Trophoblast cell (in vitro differentiated cells and primary cell): ENCODE measurements at regions not wholly inside any gene's neighbourhood (a gene's known extent, or its start where the extent isn't known, plus 50 kb on each side); places are given as distances from the start of the nearest gene placed in this dataset.
A peak's percentile ranks its signal among the peaks of the same experiment; 100 is the strongest.

Experiments used
- DNase-seq, 2 donors: peaks; one replicate each; pipeline ENCODE4 v3.0.0-alpha.2; 2016
- H2AFZ ChIP-seq: 2 replicates; pipeline ENCODE4 v1.6.1; 2013; ENCODE audit warnings: low read length, moderate library complexity, mild to moderate bottlenecking; ENCODE audit not compliant: insufficient read depth, poor library complexity
- H2AK5ac ChIP-seq: 2 replicates; pipeline ENCODE4 v1.6.1; 2013; ENCODE audit warnings: mild to moderate bottlenecking, low read length
- H2BK120ac ChIP-seq: 2 replicates; pipeline ENCODE4 v1.6.1; 2013; ENCODE audit warnings: low read length, mild to moderate bottlenecking, moderate library complexity; ENCODE audit not compliant: insufficient read depth, poor library complexity
- H2BK12ac ChIP-seq: 2 replicates; pipeline ENCODE4 v1.6.1; 2013; ENCODE audit warnings: mild to moderate bottlenecking, low read length, moderate library complexity
- H2BK5ac ChIP-seq: 2 replicates; pipeline ENCODE4 v1.6.1; 2013; ENCODE audit warnings: low read length, low read depth, moderate library complexity, mild to moderate bottlenecking; ENCODE audit not compliant: poor library complexity
- H3K14ac ChIP-seq: 2 replicates; pipeline ENCODE4 v1.6.1; 2013; ENCODE audit warnings: mild to moderate bottlenecking, low read length
- H3K18ac ChIP-seq: 2 replicates; pipeline ENCODE4 v1.6.1; 2013; ENCODE audit warnings: mild to moderate bottlenecking, low read length
- H3K23ac ChIP-seq: 2 replicates; pipeline ENCODE4 v1.6.1; 2013; ENCODE audit warnings: low read length
- H3K27ac ChIP-seq: 2 replicates; pipeline ENCODE4 v1.5.1; 2013; ENCODE audit warnings: low read depth, mild to moderate bottlenecking, inconsistent platforms, low read length, moderate library complexity
- H3K27me3 ChIP-seq: 2 replicates; pipeline ENCODE4 v1.6.1; 2013; ENCODE audit warnings: inconsistent platforms, mild to moderate bottlenecking, low read length, moderate library complexity; ENCODE audit not compliant: insufficient read depth
- H3K36me3 ChIP-seq, 2 experiments: 1 replicate in 1 of 2; 2 replicates in 1 of 2; pipeline ENCODE4 v1.6.1; 2013; ENCODE audit warnings: low read length in 2 of 2, mild to moderate bottlenecking in 2 of 2, moderate library complexity in 1 of 2; ENCODE audit not compliant: insufficient read depth in 2 of 2, control insufficient read depth in 1 of 2
- H3K4ac ChIP-seq: 2 replicates; pipeline ENCODE4 v1.6.1; 2013; ENCODE audit warnings: low read depth, mild to moderate bottlenecking, low read length, moderate library complexity
- H3K4me1 ChIP-seq, 2 experiments: 1 replicate in 1 of 2; 2 replicates in 1 of 2; pipeline ENCODE4 v1.6.1; 2013; ENCODE audit warnings: low read length in 2 of 2, mild to moderate bottlenecking in 2 of 2, moderate library complexity in 1 of 2; ENCODE audit not compliant: insufficient read depth in 2 of 2, control insufficient read depth in 1 of 2
- H3K4me2 ChIP-seq: 2 replicates; pipeline ENCODE4 v1.6.1; 2013; ENCODE audit warnings: inconsistent platforms, mild to moderate bottlenecking, low read length, moderate library complexity
- H3K4me3 ChIP-seq: 2 replicates; pipeline ENCODE4 v1.5.1; 2013; ENCODE audit warnings: mild to moderate bottlenecking, low read depth, low read length, inconsistent platforms
- H3K79me1 ChIP-seq: one replicate; pipeline ENCODE4 v1.6.1; 2013; ENCODE audit warnings: low read length
- H3K79me2 ChIP-seq: 2 replicates; pipeline ENCODE4 v1.6.1; 2013; ENCODE audit warnings: low read length, mild to moderate bottlenecking; ENCODE audit not compliant: control insufficient read depth, insufficient read depth, poor library complexity
- H3K9ac ChIP-seq: 2 replicates; pipeline ENCODE4 v1.6.1; 2013; ENCODE audit warnings: mild to moderate bottlenecking, low read length
- H3K9me3 ChIP-seq: 2 replicates; pipeline ENCODE4 v1.6.1; 2013; ENCODE audit warnings: low read depth, mild to moderate bottlenecking, control low read depth, inconsistent platforms, low read length; ENCODE audit not compliant: insufficient read depth
- H4K12ac ChIP-seq: 2 replicates; pipeline ENCODE4 v1.6.1; 2013; ENCODE audit warnings: low read depth, mild to moderate bottlenecking, low read length, moderate library complexity
- H4K8ac ChIP-seq: 2 replicates; pipeline ENCODE4 v1.6.1; 2013; ENCODE audit warnings: low read depth, mild to moderate bottlenecking, low read length, moderate library complexity
- H4K91ac ChIP-seq: one replicate; pipeline ENCODE4 v1.6.1; 2013; ENCODE audit warnings: low read depth, mild to moderate bottlenecking, low read length, moderate library complexity
- WGBS: extraction: QIAGEN DNeasy Blood & Tissue Kit; methylation state at CpG from one replicate; pipeline ENCODE4 v1.1.7; 2013; ENCODE audit warnings: missing lambda C conversion rate; ENCODE audit not compliant: insufficient read length, insufficient coverage; ENCODE audit errors: extremely low coverage; 5-methylcytosine and 5-hydroxymethylcytosine counted together

GRCh38 chr6:165222315-165223025 is 86.9 kb downstream of the C6orf118 start:
- Histone ChIP-seq H3K4me1 (no peaks in the 10 kb centered on the region), H2BK12ac (no peak overlapping the region), H3K79me1 (no peaks in the 10 kb centered on the region), H3K23ac (no peak overlapping the region), H2BK120ac (no peak overlapping the region), H3K4me2 (no peak overlapping the region), H3K27ac (no peak overlapping the region), H2AFZ (no peak overlapping the region), H3K27me3 (no peaks in the 10 kb centered on the region), H4K8ac (no peak overlapping the region), H3K79me2 (no peaks in the 10 kb centered on the region), H3K9ac (peak overlapping the region; percentile 40), H4K91ac (no peak overlapping the region), H3K9me3 (no peaks in the 10 kb centered on the region), H3K4ac (no peak overlapping the region), H3K18ac (no peak overlapping the region), H3K14ac (no peak overlapping the region), H3K4me3 (no peak overlapping the region), H2BK5ac (no peak overlapping the region), H2AK5ac (no peak overlapping the region), H4K12ac (no peak overlapping the region), H3K36me3 (no peaks in the 10 kb centered on the region)
- no CpG with 5 or more reads among the region's 5 CpGs for WGBS
- DNase-seq: no peak

- Histone ChIP-seq H3K14ac (no peak overlapping the region), H4K12ac (no peak overlapping the region), H3K36me3 (no peaks in the 10 kb centered on the region), H3K4me3 (no peak overlapping the region), H3K9ac (no peak overlapping the region), H3K79me2 (no peaks in the 10 kb centered on the region), H2AK5ac (no peak overlapping the region), H3K18ac (no peak overlapping the region), H3K4me1 (no peaks in the 10 kb centered on the region), H3K27ac (no peak overlapping the region), H3K4ac (no peak overlapping the region), H4K8ac (no peak overlapping the region), H3K4me2 (no peak overlapping the region), H2BK5ac (no peak overlapping the region), H4K91ac (no peak overlapping the region), H2AFZ (no peak overlapping the region), H3K9me3 (no peaks in the 10 kb centered on the region), H2BK12ac (no peak overlapping the region), H3K27me3 (no peaks in the 10 kb centered on the region), H3K23ac (no peak overlapping the region), H3K79me1 (no peaks in the 10 kb centered on the region), H2BK120ac (no peak overlapping the region)
- no CpG with 5 or more reads among the region's 5 CpGs for WGBS
- DNase-seq: no peak
Observed at GRCh38 chr6:165220045-165220444, 89.4 kb downstream of the C6orf118 start.

GRCh38 chr6:165219629-165220028 is 89.8 kb downstream of the C6orf118 start:
- Histone ChIP-seq H4K91ac (no peak overlapping the region), H2BK12ac (no peak overlapping the region), H3K4me2 (no peak overlapping the region), H4K12ac (no peak overlapping the region), H3K23ac (no peak overlapping the region), H2AK5ac (no peak overlapping the region), H3K36me3 (no peaks in the 10 kb centered on the region), H3K9me3 (no peaks in the 10 kb centered on the region), H2BK120ac (no peak overlapping the region), H3K79me2 (no peaks in the 10 kb centered on the region), H3K4ac (no peak overlapping the region), H3K4me1 (no peaks in the 10 kb centered on the region), H2BK5ac (no peak overlapping the region), H4K8ac (no peak overlapping the region), H3K27me3 (no peaks in the 10 kb centered on the region), H3K9ac (no peak overlapping the region), H3K79me1 (no peaks in the 10 kb centered on the region), H3K27ac (no peak overlapping the region), H3K14ac (no peak overlapping the region), H2AFZ (no peak overlapping the region), H3K4me3 (no peak overlapping the region), H3K18ac (no peak overlapping the region)
- no CpG with 5 or more reads among the region's 4 CpGs for WGBS
- DNase-seq: no peak

- H3K9ac ChIP-seq: no peak overlapping the region
- no peak overlapping the region for H3K4me3 ChIP-seq
- H3K79me2 ChIP-seq: no peaks in the 10 kb centered on the region
- no peaks in the 10 kb centered on the region for H3K4me1 ChIP-seq
- no peak overlapping the region for H3K23ac ChIP-seq
- H3K9me3 ChIP-seq: no peaks in the 10 kb centered on the region
- no peak overlapping the region for H4K91ac ChIP-seq
- no peak for DNase-seq
- H3K4ac ChIP-seq: no peak overlapping the region
- H3K27ac ChIP-seq: no peak overlapping the region
- no peaks in the 10 kb centered on the region for H3K36me3 ChIP-seq
- no peak overlapping the region for H2AK5ac ChIP-seq
- H3K4me2 ChIP-seq: no peak overlapping the region
- H2BK120ac ChIP-seq: no peak overlapping the region
- no peak overlapping the region for H3K14ac ChIP-seq
- WGBS: no CpG with 5 or more reads among the region's 3 CpGs
- no peak overlapping the region for H4K12ac ChIP-seq
- no peak overlapping the region for H4K8ac ChIP-seq
- no peaks in the 10 kb centered on the region for H3K79me1 ChIP-seq
- H3K27me3 ChIP-seq: no peaks in the 10 kb centered on the region
- H2BK5ac ChIP-seq: no peak overlapping the region
- H2BK12ac ChIP-seq: no peak overlapping the region
- H3K18ac ChIP-seq: no peak overlapping the region
- H2AFZ ChIP-seq: no peak overlapping the region
Observed at GRCh38 chr6:165218829-165219228, 90.6 kb downstream of the C6orf118 start.
